ENCODE measurements at regions not wholly inside any gene's neighbourhood (a gene's known extent, or its start where the extent isn't known, plus 50 kb on each side); places are given as distances from the start of the nearest gene placed in this dataset.

GRCh38 chr14:23831596-23831995 lies 122.0 kb upstream of the DHRS4 start:
- no peaks in the 10 kb centered on the region for H3K27me3 ChIP-seq
- intact Hi-C loops (cut with DNase I) = no loop called here
- ATAC-seq = peak in 1 of 4 donors; percentile 24
- no peak for DNase-seq
- no peaks in the 10 kb centered on the region for H3K36me3 ChIP-seq
- no peak for TF ChIP-seq POLR2A (IDR thresholded peaks at IDR 0.05)
- TF ChIP-seq CTCF (IDR thresholded peaks at IDR 0.05) = no peak
- H3K27ac ChIP-seq = no peak overlapping the region
- no peaks in the 10 kb centered on the region for H3K9me3 ChIP-seq
- WGBS, 4 donors = 62 to 79% (median 65%) methylated on average over 3 of the region's 3 CpGs
- H3K4me3 ChIP-seq = no peak overlapping the region
- H3K4me1 ChIP-seq = peaks cover 0 to 17% (median 0%) of the 10 kb centered on the region in 12 donors

- no peak for TF ChIP-seq CTCF (IDR thresholded peaks at IDR 0.05)
- no peak for TF ChIP-seq POLR2A (IDR thresholded peaks at IDR 0.05)
- ATAC-seq = no peak
- Histone ChIP-seq H3K4me3 (no peak overlapping the region), H3K27me3 (no peaks in the 10 kb centered on the region), H3K27ac (no peak overlapping the region), H3K4me1 (peaks cover 0 to 16% (median 0%) of the 10 kb centered on the region in 12 donors), H3K36me3 (no peaks in the 10 kb centered on the region), H3K9me3 (no peaks in the 10 kb centered on the region)
- intact Hi-C loops (cut with DNase I) = no loop called here
- WGBS, 4 donors = 6 to 16% (median 12%) methylated on average over 2 of the region's 2 CpGs
- peak in 1 of 5 donors; percentile 27 for DNase-seq
Observed at GRCh38 chr14:23861666-23862065, 91.9 kb upstream of the DHRS4 start.

GRCh38 chr14:23862513-23862912 lies 91.1 kb upstream of the DHRS4 start:
- Histone ChIP-seq H3K4me3 (no peak overlapping the region), H3K9me3 (no peaks in the 10 kb centered on the region), H3K36me3 (no peaks in the 10 kb centered on the region), H3K4me1 (peaks cover 0 to 16% (median 0%) of the 10 kb centered on the region in 12 donors), H3K27me3 (no peaks in the 10 kb centered on the region), H3K27ac (no peak overlapping the region)
- ATAC-seq = no peak
- intact Hi-C loops (cut with DNase I) = no loop called here
- WGBS, 4 donors = 68 to 81% (median 80%) methylated on average over 2 of the region's 2 CpGs
- TF ChIP-seq CTCF (IDR thresholded peaks at IDR 0.05) (no peak), POLR2A (IDR thresholded peaks at IDR 0.05) (no peak)
- no peak for DNase-seq

- ATAC-seq = no peak
Observed at GRCh38 chr14:23863836-23864235, 89.7 kb upstream of the DHRS4 start.

More at GRCh38 chr14:23863836-23864235, 89.7 kb upstream of the DHRS4 start:
- Histone ChIP-seq H3K4me3 (no peak overlapping the region), H3K4me1 (peaks cover 0 to 16% (median 0%) of the 10 kb centered on the region in 12 donors), H3K36me3 (no peaks in the 10 kb centered on the region), H3K27me3 (no peaks in the 10 kb centered on the region), H3K27ac (no peak overlapping the region), H3K9me3 (no peaks in the 10 kb centered on the region)
- TF ChIP-seq POLR2A (IDR thresholded peaks at IDR 0.05) = no peak
- TF ChIP-seq CTCF (IDR thresholded peaks at IDR 0.05) = no peak
- intact Hi-C loops (cut with DNase I) = no loop called here
- WGBS, 4 donors = 93 to 100% (median 95%) methylated on average over 1 of the region's 1 CpG
- DNase-seq = no peak

Measured in heart left ventricle (tissue), 16 donors.